Fibroblast of mammary gland (primary cell): ENCODE measurements at regions not wholly inside any gene's neighbourhood (a gene's known extent, or its start where the extent isn't known, plus 50 kb on each side); places are given as distances from the start of the nearest gene placed in this dataset.
"Not testable (repeated sequence)": the region's sequence is repeated elsewhere in the genome, so short reads cannot be mapped to it uniquely, and the experiment has no call there.

Experiments
- DNase-seq: peaks from one replicate; pipeline ENCODE4 v3.0.0-alpha.2; 2010; ENCODE audit warnings: low read depth
- H3K4me3 ChIP-seq: 2 replicates; pipeline ENCODE4 v1.5.1; 2011; ENCODE audit warnings: low read depth, mild to moderate bottlenecking, low read length, moderate library complexity; ENCODE audit not compliant: control insufficient read depth
- TF ChIP-seq, protein P1 (sequence below): conservative IDR thresholded peaks from 2 replicates; pipeline ENCODE4 v1.5.1; 2011; ENCODE audit warnings: low read depth, low read length, inconsistent platforms; ENCODE audit not compliant: control insufficient read depth, insufficient read depth

DNA sequence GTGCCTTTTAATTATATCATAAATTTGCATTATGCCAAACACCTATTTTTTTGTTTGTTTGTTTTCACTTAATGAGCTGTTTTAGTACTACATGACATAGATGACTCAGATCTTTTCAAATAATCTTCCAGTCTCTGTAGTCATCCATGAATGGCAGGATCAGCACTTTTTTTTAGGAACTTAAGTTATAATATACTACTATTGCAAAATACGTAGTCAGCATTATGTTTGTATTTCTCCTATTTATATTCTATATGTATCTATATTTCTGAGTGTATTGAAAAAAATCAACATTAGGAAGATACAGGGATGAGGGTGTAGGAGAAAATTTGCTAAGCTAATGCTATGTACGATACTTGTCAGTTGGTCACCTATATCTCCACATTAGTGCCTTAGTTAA lies 773.1 kb upstream of the AGA start:
- TF ChIP-seq, protein P1, sequence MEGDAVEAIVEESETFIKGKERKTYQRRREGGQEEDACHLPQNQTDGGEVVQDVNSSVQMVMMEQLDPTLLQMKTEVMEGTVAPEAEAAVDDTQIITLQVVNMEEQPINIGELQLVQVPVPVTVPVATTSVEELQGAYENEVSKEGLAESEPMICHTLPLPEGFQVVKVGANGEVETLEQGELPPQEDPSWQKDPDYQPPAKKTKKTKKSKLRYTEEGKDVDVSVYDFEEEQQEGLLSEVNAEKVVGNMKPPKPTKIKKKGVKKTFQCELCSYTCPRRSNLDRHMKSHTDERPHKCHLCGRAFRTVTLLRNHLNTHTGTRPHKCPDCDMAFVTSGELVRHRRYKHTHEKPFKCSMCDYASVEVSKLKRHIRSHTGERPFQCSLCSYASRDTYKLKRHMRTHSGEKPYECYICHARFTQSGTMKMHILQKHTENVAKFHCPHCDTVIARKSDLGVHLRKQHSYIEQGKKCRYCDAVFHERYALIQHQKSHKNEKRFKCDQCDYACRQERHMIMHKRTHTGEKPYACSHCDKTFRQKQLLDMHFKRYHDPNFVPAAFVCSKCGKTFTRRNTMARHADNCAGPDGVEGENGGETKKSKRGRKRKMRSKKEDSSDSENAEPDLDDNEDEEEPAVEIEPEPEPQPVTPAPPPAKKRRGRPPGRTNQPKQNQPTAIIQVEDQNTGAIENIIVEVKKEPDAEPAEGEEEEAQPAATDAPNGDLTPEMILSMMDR: no peak
- H3K4me3 ChIP-seq: no peak overlapping the region
- no peak for DNase-seq

DNA sequence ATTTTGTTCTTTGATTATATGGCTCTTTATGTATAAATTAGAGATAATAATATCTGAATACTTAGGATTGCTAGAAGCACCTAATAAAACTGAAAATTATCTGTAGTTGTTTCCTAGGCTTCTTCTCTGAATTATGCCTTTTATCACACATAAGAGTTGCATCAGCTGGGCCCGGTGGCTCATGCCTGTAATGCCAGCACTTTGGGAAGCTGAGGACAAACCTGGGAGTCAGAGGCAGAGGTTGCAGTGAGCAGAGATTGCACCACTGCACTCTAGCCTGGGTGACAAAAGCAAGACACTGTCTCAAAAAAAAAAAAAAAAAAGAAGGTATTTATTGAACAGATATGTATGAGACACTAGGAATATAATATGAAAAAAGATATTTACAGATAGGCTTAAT lies 773.5 kb upstream of the AGA start:
- DNase-seq: no peak
- no peak overlapping the region for H3K4me3 ChIP-seq
- TF ChIP-seq, protein P1: no peak

DNA sequence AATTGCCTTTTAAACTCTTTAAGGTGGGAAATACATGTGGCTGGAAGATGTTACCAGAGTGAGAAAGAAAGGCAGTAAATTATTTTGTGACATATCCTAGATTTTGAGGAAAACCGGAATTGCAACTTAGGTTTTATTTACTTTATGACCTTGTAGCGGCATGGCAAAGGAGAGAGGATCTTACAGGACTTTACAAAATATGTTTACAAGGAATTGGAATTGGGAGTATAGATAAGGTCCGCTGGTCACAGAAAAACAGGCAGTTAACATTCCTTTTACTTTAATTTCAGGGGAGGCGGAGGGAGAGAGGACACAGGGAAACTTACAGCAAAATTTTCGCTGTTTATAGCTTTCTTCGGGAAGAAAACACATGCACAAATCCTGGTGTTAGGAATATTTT lies 784.2 kb upstream of the AGA start:
- DNase-seq, H3K4me3 ChIP-seq: not testable (repeated sequence)

DNA sequence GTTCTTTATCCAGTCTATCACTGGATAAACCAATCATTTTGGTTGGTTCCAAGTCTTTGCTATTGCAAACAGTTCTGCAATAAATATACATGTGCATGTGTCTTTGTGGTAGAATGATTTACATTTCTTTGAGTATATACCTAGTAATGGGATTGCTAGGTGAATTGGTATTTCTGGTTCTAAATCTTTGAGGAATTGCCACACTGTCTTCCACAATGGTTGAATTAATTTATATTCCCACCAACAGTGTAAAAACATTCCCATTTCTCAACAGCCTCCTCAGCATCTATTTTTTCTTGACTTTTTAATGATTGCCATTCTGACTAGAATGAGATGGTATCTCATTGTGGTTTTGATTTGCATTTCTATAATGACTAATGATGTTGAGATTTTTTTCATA lies 791.7 kb upstream of the AGA start:
- TF ChIP-seq, protein P1: no peak
- H3K4me3 ChIP-seq: no peak overlapping the region
- no peak for DNase-seq

DNA sequence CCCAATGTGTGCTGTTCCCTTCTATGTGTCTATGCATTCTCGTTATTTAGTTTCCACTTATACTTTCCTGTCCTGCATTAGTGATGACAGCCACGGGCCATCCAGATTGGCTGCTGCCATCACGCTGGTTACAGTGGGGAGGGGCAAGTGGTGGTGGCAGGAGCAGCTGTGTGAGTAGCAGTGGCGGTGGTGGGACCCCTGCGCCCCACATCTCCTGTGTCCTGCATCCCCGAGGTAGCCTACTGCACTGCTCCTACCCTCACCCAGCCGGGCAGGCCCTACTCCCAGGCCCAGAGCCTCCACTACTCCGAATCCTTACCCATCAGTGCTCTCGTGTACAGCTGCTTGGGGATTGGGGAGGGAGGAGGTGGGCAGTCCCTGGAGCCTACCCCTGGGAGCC lies 798.7 kb upstream of the AGA start:
- no peak for DNase-seq
- no peak overlapping the region for H3K4me3 ChIP-seq
- TF ChIP-seq, protein P1: no peak

DNA sequence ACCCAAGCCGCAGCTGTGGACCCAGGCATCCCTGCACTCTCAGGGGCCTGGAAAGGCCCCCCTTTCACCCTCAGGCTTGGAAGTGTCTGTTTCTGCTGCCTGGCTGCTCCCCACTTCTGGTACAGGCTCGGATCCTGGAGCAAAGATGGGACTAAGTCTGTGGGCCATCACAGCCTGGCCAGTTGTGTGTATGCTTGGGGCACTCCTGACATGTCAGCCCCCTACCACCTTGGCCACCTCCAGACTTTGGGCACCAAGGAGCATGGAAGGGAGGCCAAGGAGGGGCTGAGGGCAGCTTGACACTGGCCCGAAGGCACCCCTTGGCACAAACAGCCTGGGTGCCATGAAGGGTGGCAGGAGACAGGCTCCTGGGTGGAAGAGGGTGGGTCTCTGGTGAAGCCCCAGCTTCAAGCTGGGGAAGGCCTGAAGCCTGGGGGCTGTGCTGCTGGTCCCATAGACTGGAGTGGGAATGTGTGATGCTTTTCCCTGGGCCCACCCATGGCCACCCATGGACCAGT lies 799.4 kb upstream of the AGA start:
- H3K4me3 ChIP-seq: no peak overlapping the region
- TF ChIP-seq, protein P1: no peak
- DNase-seq: no peak

DNA sequence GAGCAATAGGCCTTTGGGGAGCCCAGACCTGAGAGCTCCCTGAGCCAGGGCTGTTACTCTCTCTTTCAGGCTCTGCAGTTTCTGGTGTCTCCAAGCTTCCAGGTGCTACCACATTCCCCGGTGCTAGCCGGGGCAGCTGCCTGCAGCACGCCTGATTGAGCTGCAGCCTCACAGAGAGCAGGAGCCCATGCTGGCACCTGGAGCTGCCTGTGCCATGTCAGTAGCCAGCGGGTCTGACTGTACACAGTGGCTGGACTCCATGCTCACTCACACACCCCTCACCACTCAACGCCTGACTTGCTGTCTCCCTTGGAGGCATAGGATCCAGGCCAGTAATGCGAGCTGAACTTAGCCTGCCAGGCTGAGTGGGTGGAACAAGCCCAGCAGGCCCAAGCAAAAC lies 800.4 kb upstream of the AGA start:
- TF ChIP-seq, protein P1: no peak
- H3K4me3 ChIP-seq: no peak overlapping the region
- DNase-seq: no peak
